ENCODE measurements at regions not wholly inside any gene's neighbourhood (a gene's known extent, or its start where the extent isn't known, plus 50 kb on each side); places are given as distances from the start of the nearest gene placed in this dataset.

GRCh38 chr2:41695198-41696113 is 352.4 kb upstream of the PKDCC start:
- no peak for TF ChIP-seq CTCF (IDR thresholded peaks at IDR 0.05)
- no peak overlapping the region for H3K27ac ChIP-seq
- H3K4me1 ChIP-seq, result no peaks in the 10 kb centered on the region
- WGBS, 3 donors, result 70 to 81% (median 71%) methylated on average over 8 of the region's 8 CpGs
- H3K36me3 ChIP-seq (ENCODE audit: insufficient read depth in 1 of 2, low read depth in 1 of 2), result no peaks in the 10 kb centered on the region
- no peaks in the 10 kb centered on the region for H3K27me3 ChIP-seq (ENCODE audit: insufficient read depth in 3 of 3, low read length in 2 of 3)
- intact Hi-C loops (cut with DNase I), result no loop called here
- no peaks in the 10 kb centered on the region for H3K9me3 ChIP-seq
- DNase-seq (no peak), ATAC-seq (no peak)
- H3K4me3 ChIP-seq, result no peak overlapping the region

- H3K27ac ChIP-seq, result no peak overlapping the region
- intact Hi-C loops (cut with DNase I), result no loop called here
- DNase-seq, result no peak
- H3K4me3 ChIP-seq, result no peak overlapping the region
- H3K36me3 ChIP-seq (ENCODE audit: insufficient read depth in 1 of 2, low read depth in 1 of 2), result no peaks in the 10 kb centered on the region
- no peak for ATAC-seq
- H3K9me3 ChIP-seq, result no peaks in the 10 kb centered on the region
- 96 to 98% (median 98%) methylated on average over 25 to 36 of the region's 36 CpGs for WGBS, 3 donors
- TF ChIP-seq CTCF (IDR thresholded peaks at IDR 0.05), result no peak
- no peaks in the 10 kb centered on the region for H3K27me3 ChIP-seq (ENCODE audit: insufficient read depth in 3 of 3, low read length in 2 of 3)
- H3K4me1 ChIP-seq, result no peaks in the 10 kb centered on the region
Observed at GRCh38 chr2:41697389-41697788, 350.4 kb upstream of the PKDCC start.

GRCh38 chr2:41698678-41699422 is 349.0 kb upstream of the PKDCC start:
- no peak for ATAC-seq
- peak; percentile 53 for TF ChIP-seq CTCF (IDR thresholded peaks at IDR 0.05)
- H3K4me3 ChIP-seq, result no peak overlapping the region

GRCh38 chr2:41701231-41701630 is 346.6 kb upstream of the PKDCC start:
- Histone ChIP-seq H3K4me3 (no peak overlapping the region), H3K4me1 (no peaks in the 10 kb centered on the region), H3K36me3 (ENCODE audit: insufficient read depth in 1 of 2, low read depth in 1 of 2) (no peaks in the 10 kb centered on the region), H3K9me3 (no peaks in the 10 kb centered on the region), H3K27ac (no peak overlapping the region), H3K27me3 (ENCODE audit: insufficient read depth in 3 of 3, low read length in 2 of 3) (no peaks in the 10 kb centered on the region)
- DNase-seq (no peak), ATAC-seq (no peak)
- WGBS, 3 donors, result 71 to 88% (median 80%) methylated on average over 3 of the region's 3 CpGs
- no peak for TF ChIP-seq CTCF (IDR thresholded peaks at IDR 0.05)
- intact Hi-C loops (cut with DNase I), result no loop called here

More at GRCh38 chr2:41698678-41699422, 349.0 kb upstream of the PKDCC start:
- Histone ChIP-seq H3K4me1 (no peaks in the 10 kb centered on the region), H3K27ac (no peak overlapping the region), H3K36me3 (ENCODE audit: insufficient read depth in 1 of 2, low read depth in 1 of 2) (no peaks in the 10 kb centered on the region), H3K27me3 (ENCODE audit: insufficient read depth in 3 of 3, low read length in 2 of 3) (no peaks in the 10 kb centered on the region), H3K9me3 (no peaks in the 10 kb centered on the region)
- peak; percentile 29 to 55 for DNase-seq
- 32% methylated on average over 18 of the region's 18 CpGs for WGBS, 3 donors
- intact Hi-C loops (cut with DNase I), result no loop called here
